GM18873 (cell line): ENCODE measurements at regions not wholly inside any gene's neighbourhood (a gene's known extent, or its start where the extent isn't known, plus 50 kb on each side); places are given as distances from the start of the nearest gene placed in this dataset.

ENCODE experiments used
- ATAC-seq: cut with Tn5 transposase; IDR thresholded peaks from one replicate; pipeline ENCODE4 v1.9.1; 2021; ENCODE audit warnings: mild to moderate bottlenecking, moderate library complexity, moderate number of reproducible peaks; ENCODE audit not compliant: unreplicated experiment, low FRiP score

- ATAC-seq = no peak
Measured at GRCh38 chr10:21330628-21331020, 194.9 kb downstream of the SKIDA1 start.

- ATAC-seq = no peak
Measured at GRCh38 chr10:21329995-21330627, 195.4 kb downstream of the SKIDA1 start.

GRCh38 chr10:21327289-21327993, 198.0 kb downstream of the SKIDA1 start:
- no peak for ATAC-seq

GRCh38 chr10:21326594-21327288, 198.7 kb downstream of the SKIDA1 start:
- ATAC-seq = no peak

DNA sequence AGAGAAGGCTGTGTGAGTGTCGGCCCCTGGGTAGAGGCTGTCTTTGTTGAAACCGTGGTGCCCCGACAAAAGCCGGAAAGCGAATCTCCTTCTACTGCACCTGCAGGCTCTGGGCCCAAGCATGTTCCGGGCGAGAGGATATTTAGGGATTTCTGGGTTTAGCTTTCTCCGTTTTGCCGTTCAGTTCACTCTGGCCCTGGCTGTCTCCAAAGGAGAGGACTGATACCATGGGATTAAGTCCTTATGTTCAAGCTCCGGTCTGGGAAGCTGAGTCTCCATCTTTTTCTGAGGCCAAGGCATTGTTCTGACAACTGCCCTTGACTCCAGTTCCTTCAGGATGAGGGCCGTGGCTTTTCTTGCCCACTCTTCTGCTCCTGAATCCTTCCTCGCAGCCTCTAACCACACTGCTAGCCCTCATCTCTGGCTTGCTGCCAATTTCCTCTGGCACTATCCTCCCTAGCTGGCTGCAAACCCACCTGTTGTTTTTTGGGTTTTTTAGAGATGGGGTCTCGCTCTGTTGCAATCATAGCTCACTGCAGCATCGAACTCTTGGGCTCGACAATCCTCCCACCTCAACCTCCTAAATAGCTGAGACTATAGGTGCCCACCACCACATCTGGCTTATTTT, 206.8 kb downstream of the SKIDA1 start:
- ATAC-seq = no peak

GRCh38 chr10:21317902-21318301, 207.6 kb downstream of the SKIDA1 start:
- ATAC-seq = no peak

- no peak for ATAC-seq
Measured at GRCh38 chr10:21315645-21316220, 209.7 kb downstream of the SKIDA1 start.

DNA sequence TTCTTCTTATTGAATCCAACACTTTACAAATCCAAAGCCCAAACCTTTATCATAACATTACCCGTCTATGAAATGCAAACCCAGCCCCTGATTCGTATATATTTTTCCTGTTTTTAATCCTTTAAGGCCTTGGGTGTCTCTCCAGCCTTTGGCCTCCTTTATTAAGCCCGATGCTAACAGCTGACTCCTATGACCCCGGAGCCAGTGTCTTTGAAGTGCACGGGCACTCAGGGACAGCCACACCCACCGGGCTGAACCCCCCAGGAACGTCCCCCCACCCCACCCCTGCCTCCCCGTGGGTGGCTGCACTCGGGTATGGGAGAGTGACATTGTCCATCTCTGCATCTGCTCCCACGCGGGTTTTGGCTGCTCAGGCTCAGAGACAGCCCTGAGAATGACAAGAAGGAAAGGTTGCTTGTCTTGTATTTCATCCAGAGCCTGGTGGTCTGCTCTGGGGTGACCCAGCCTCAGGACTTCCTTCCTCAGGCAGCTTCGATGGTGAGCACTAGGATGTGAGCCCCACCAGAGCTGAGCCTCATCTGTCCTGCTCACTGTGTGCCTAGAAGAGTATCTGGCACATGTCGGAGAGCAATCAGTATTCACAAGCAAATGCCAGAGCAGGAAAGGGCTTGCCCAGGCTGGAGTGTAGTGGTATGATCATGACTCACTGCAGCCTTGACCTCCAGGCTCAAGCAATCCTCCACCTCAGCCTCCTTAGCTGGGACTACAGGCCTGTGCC, 210.4 kb downstream of the SKIDA1 start:
- no peak for ATAC-seq

DNA sequence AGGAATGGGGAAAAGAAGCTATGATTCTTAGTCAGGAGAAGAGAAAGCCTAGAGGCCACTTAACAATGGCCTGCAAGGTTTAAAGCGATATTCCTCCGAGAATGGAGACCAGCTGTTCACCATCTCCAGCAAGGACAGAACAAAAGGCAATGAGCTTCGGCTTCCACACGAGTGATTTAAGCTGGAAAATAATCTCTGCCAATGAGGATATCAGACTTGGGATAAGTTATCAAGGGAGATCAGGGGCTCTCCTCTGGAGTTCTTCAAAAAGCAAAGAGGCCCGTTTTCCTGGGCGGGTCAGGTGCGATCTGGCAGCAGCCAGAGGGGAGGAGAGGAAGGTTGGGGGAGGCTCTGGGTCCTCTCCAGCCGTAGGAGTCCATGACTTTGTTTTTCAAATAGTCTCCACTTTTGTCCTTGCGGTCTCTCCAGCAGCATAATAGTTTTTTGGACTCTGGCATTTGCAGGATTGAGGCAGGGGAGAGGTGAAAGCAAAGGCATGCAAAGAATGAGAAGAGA, 211.3 kb downstream of the SKIDA1 start:
- no peak for ATAC-seq

GRCh38 chr10:21313691-21314090, 211.8 kb downstream of the SKIDA1 start:
- no peak for ATAC-seq

DNA sequence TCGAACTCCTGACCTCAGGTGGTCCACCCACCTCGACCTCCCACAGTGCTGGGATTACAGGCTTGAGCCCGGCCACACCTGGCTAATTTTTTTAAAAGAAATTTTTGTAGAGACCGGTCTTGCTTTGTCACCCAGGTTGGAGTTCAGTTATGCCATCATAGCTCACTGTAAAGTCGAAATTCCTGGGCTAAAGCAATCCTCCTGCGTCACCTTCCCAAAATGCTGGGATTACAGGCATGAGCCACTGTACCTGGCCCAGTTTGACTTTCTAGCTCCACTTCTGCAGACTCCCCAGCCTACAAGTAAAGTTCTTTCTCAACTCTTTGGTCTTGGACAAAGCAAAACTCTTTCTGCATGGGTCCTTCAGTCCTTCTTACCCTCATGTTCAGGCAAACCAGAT, 214.1 kb downstream of the SKIDA1 start:
- ATAC-seq = no peak

DNA sequence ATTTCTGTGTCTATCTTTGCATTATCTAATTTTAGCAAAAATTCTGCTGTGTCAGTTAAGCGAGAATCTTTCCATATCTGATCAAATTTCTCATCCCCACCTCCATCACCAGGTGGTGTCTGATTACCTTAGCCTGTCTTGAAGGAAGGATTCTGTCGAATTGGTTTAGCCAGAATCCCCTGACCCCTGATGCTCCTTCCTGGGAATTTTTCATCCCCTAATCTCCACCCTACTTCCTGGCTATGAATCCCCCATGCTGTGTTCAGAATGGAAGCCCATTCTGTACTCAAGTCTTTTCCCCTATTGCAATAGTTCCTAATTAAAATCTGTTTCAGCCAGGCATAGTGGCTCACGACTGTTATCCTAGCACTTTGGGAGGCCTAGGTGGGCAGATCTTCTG, 216.1 kb downstream of the SKIDA1 start:
- ATAC-seq = no peak

DNA sequence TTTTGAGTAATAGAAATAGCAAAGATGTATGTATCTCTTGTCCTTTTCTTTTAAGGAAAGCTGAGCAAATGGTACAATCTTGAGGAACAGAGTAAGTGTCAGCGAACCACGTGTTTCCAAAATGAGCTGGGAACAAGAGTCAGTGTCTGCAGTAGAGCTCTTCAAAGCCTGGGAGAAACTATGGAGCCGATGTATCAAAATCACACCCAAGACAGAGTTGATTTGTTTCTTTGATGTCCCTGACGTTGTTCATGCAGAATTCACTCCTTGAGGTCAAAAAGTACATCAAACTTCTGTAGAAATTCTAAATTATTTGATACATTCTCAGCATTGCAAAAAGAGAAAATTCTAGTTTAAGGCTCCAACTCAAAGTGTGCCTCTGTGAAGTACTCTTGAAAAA, 216.5 kb downstream of the SKIDA1 start:
- no peak for ATAC-seq

GRCh38 chr10:21308018-21308417, 217.5 kb downstream of the SKIDA1 start:
- ATAC-seq = no peak

DNA sequence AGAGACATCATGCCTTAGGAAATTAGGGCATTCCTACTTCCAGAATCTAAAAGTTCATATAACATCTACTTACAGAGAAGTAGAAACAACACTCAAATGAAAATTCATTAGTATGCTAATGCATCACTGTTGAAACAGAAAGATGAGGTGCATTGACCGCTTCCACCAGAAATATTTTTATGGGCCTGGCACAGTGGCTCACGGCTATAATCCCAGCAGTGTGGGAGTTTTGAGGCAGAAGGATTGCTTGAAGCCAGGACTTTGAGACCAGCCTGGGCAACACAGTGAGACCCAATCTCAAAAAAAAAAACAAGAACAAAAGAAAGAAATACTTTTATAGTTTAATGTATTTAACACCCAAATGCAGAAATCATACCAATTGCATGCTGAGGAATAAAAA, 220.9 kb downstream of the SKIDA1 start:
- ATAC-seq = no peak

- no peak for ATAC-seq
Measured at GRCh38 chr10:21304198-21304597, 221.3 kb downstream of the SKIDA1 start.

- ATAC-seq = no peak
Measured at GRCh38 chr10:21300551-21300950, 224.9 kb downstream of the SKIDA1 start.

DNA sequence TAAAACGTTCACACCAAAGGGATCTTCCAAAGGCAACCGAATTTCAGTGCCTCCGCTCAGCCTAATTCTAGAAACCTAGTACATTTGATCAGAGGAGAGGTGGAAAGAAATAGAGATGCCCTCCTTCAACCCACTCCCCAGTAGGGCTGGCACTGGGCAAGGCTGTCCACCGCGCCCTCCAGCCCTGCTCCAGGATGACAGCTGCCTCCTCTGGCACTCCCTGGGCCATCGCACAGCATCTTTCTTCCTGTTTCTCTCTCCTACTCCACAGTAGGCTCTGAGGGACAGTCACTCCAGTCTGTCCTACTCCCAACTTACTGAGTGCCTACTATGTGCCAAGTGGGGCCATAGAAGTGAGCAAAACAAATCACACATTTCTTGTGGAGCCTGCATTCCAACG, 226.2 kb downstream of the SKIDA1 start:
- no peak for ATAC-seq

DNA sequence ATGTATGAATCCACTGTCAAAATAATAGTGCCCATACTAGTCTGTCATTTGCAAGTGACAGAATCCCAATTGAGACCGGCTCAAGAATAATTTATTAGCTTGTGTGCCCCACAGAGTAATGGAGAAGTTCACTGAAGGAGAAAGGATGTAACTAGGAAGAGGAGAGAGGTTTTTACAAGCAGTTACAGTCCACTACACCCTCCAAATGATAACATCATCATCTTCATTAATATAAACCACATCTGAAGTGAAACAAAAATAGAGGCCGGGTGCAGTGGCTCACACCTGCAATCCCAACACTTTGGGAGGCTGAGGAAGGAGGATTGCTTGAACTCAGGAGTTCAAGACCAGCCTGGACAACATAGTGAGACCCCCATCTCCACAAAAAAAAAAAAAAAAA, 226.8 kb downstream of the SKIDA1 start:
- no peak for ATAC-seq
